A673 (cell line): ENCODE measurements at regions not wholly inside any gene's neighbourhood (a gene's known extent, or its start where the extent isn't known, plus 50 kb on each side); places are given as distances from the start of the nearest gene placed in this dataset.

ENCODE experiments used
- BruUV-seq: library from RNA; stranded (reverse); fragments of 400-500 nt; replicated peaks from 2 replicates; lab custom pipeline; 2021; lab: Mats Ljungman, UMichigan
- CTCF ChIA-PET: fragments of 300-600 bp; sonication (Branson Sonifier 250); formaldehyde crosslinking; loops from one replicate; lab custom pipeline; 2022; ENCODE audit warnings: antibody characterized with exemption; lab: Charles Lee
- POLR2A ChIA-PET: fragments of 300-600 bp; sonication (Branson Sonifier 250); formaldehyde crosslinking; loops from one replicate; lab custom pipeline; 2022; ENCODE audit warnings: antibody characterized with exemption; ENCODE audit not compliant: low non-redundant PET; lab: Charles Lee
- DNase-seq: peaks from one replicate; pipeline ENCODE4 v3.0.0-alpha.2; 2015; ENCODE audit warnings: low spot score
- H3K27ac ChIP-seq: fragments of 200-600 bp; sonication (generic); 2 replicates; pipeline ENCODE4 v1.5.1; 2016; ENCODE audit warnings: mixed run types, low read depth, mild to moderate bottlenecking, mixed read lengths, antibody characterized with exemption, low read length; ENCODE audit not compliant: poor library complexity, severe bottlenecking
- H3K27me3 ChIP-seq: fragments of 200-600 bp; sonication (generic); replicated peaks from 2 replicates; pipeline ENCODE4 v1.6.1; 2017; ENCODE audit warnings: mixed run types, low read depth, mild to moderate bottlenecking, mixed read lengths, antibody characterized with exemption, low read length; ENCODE audit not compliant: insufficient read depth, poor library complexity
- H3K36me3 ChIP-seq: fragments of 200-600 bp; sonication (generic); 2 replicates; pipeline ENCODE4 v1.6.1; 2016; ENCODE audit warnings: mixed run types, mild to moderate bottlenecking, mixed read lengths, antibody characterized with exemption, low read length; ENCODE audit not compliant: insufficient read depth, poor library complexity, severe bottlenecking
- H3K4me1 ChIP-seq: fragments of 200-600 bp; sonication (generic); 2 replicates; pipeline ENCODE4 v1.6.1; 2017; ENCODE audit warnings: mixed run types, mild to moderate bottlenecking, mixed read lengths, antibody characterized with exemption, low read length; ENCODE audit not compliant: insufficient read depth, poor library complexity, severe bottlenecking
- H3K4me3 ChIP-seq: fragments of 200-600 bp; sonication (generic); 2 replicates; pipeline ENCODE4 v1.5.1; 2016; ENCODE audit warnings: low read depth, mixed run types, mild to moderate bottlenecking, mixed read lengths, low read length; ENCODE audit not compliant: poor library complexity, severe bottlenecking
- H3K9me3 ChIP-seq: fragments of 200-600 bp; sonication (generic); 2 replicates; pipeline ENCODE4 v1.6.1; 2016; ENCODE audit warnings: mixed run types, low read depth, mild to moderate bottlenecking, mixed read lengths, antibody characterized with exemption, low read length; ENCODE audit not compliant: poor library complexity, severe bottlenecking
- EZH2 ChIP-seq: fragments of 200-600 bp; sonication (generic); IDR thresholded peaks from 2 replicates; pipeline ENCODE4 v1.6.1; 2017; ENCODE audit warnings: borderline replicate concordance, low read depth, mild to moderate bottlenecking, mixed read lengths, antibody characterized with exemption, low read length; ENCODE audit not compliant: poor library complexity, severe bottlenecking
- intact Hi-C: fragments of 100-400 bp; cut with micrococcal nuclease; formaldehyde crosslinking; loops from one replicate; pipeline ENCODE4 v1.10.0; 2022; ENCODE audit not compliant: unreplicated experiment
- TF ChIP-seq, protein P1 (sequence below): fragments of 300-800, 200-600 bp; sonication (generic); conservative IDR thresholded peaks from 2 replicates; pipeline ENCODE4 v1.5.1; 2017; ENCODE audit warnings: low read depth, mild to moderate bottlenecking, antibody characterized with exemption, low read length, moderate library complexity, mixed read lengths

DNA sequence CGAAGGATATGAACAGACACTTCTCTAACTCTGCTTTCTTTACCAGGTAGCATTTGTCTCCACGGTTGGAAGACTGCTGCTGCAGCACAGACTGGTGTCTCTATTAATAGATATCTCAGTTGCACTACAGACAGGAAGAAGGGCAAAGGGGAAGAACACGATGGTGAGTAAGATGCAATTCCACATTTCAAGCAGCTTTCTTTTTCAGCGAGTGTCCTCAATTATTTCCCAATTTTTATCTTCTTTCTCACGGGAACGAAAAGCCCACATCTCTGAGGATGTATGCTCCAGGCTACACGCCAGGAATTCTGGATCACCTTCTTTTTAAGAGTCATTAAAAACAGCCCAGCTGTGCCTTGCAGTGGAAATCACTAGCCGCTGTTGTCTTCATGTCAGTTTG is 311.6 kb upstream of the ECI2 start:
- no peaks in the 10 kb centered on the region for H3K4me1 ChIP-seq
- no peak for TF ChIP-seq EZH2
- TF ChIP-seq, protein P1, sequence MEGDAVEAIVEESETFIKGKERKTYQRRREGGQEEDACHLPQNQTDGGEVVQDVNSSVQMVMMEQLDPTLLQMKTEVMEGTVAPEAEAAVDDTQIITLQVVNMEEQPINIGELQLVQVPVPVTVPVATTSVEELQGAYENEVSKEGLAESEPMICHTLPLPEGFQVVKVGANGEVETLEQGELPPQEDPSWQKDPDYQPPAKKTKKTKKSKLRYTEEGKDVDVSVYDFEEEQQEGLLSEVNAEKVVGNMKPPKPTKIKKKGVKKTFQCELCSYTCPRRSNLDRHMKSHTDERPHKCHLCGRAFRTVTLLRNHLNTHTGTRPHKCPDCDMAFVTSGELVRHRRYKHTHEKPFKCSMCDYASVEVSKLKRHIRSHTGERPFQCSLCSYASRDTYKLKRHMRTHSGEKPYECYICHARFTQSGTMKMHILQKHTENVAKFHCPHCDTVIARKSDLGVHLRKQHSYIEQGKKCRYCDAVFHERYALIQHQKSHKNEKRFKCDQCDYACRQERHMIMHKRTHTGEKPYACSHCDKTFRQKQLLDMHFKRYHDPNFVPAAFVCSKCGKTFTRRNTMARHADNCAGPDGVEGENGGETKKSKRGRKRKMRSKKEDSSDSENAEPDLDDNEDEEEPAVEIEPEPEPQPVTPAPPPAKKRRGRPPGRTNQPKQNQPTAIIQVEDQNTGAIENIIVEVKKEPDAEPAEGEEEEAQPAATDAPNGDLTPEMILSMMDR, result no peak
- H3K4me3 ChIP-seq, result no peak overlapping the region
- H3K27me3 ChIP-seq, result no peaks in the 10 kb centered on the region
- no peak overlapping the region for H3K27ac ChIP-seq
- no TSS peak for BruUV-seq
- CTCF ChIA-PET, result no interaction called here
- no peak for DNase-seq
- POLR2A ChIA-PET, result no interaction called here
- peaks cover 6% of the 10 kb centered on the region for H3K9me3 ChIP-seq
- no peaks in the 10 kb centered on the region for H3K36me3 ChIP-seq
- intact Hi-C loops, result no loop called here

DNA sequence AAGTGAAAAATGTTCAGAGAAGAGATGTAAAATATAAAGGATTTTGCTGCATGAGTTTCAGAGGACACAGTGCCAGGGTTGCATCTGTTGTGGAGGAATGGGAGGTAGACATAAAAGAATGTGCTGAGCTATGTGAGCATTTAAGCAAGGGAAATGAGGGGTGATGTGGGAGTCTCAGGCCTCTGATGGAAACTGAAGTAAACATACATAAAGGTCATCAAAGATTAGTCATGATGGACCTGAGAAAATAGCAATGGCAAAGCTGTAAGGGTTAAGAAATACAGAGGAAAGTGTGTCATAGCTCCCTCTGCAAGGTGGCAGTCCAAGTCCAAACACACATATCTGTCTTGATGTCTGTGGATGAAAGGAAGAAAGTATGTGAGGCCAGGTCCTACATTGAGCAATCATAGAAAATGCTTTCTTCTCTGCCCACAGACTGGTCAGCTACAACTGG is 306.6 kb upstream of the ECI2 start:
- BruUV-seq, result no TSS peak
- POLR2A ChIA-PET, result no interaction called here
- no peaks in the 10 kb centered on the region for H3K9me3 ChIP-seq
- no peaks in the 10 kb centered on the region for H3K27me3 ChIP-seq
- no peaks in the 10 kb centered on the region for H3K4me1 ChIP-seq
- intact Hi-C loops, result no loop called here
- H3K4me3 ChIP-seq, result no peak overlapping the region
- no peak for TF ChIP-seq EZH2
- TF ChIP-seq, protein P1, result no peak
- DNase-seq, result no peak
- CTCF ChIA-PET, result no interaction called here
- H3K36me3 ChIP-seq, result no peaks in the 10 kb centered on the region
- no peak overlapping the region for H3K27ac ChIP-seq

DNA sequence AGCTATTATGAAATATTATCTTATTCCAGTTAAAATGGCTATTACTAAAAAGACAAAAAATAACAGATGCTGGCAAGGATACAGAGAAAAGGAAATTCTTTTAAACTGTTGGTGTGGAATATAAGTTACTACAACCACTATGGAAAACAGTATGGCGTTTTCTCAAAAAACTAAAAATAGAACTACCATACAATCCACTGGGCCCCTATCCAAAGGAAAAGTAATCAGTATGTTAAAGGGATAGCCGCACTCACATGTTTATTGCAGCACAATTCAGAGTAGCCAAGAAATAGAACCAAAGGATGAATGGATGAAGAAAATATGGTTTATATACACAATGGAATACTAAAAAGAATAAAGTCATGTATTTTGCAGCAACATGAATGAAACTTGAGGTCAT is 303.8 kb upstream of the ECI2 start:
- POLR2A ChIA-PET, result no interaction called here
- no TSS peak for BruUV-seq
- DNase-seq, result no peak
- Histone ChIP-seq H3K4me3 (no peak overlapping the region), H3K27me3 (no peaks in the 10 kb centered on the region), H3K9me3 (no peaks in the 10 kb centered on the region), H3K4me1 (no peaks in the 10 kb centered on the region), H3K27ac (no peak overlapping the region), H3K36me3 (no peaks in the 10 kb centered on the region)
- TF ChIP-seq, protein P1, result no peak
- no peak for TF ChIP-seq EZH2
- intact Hi-C loops, result no loop called here
- CTCF ChIA-PET, result no interaction called here
